ENCODE measurements at regions not wholly inside any gene's neighbourhood (a gene's known extent, or its start where the extent isn't known, plus 50 kb on each side); places are given as distances from the start of the nearest gene placed in this dataset.

DNA sequence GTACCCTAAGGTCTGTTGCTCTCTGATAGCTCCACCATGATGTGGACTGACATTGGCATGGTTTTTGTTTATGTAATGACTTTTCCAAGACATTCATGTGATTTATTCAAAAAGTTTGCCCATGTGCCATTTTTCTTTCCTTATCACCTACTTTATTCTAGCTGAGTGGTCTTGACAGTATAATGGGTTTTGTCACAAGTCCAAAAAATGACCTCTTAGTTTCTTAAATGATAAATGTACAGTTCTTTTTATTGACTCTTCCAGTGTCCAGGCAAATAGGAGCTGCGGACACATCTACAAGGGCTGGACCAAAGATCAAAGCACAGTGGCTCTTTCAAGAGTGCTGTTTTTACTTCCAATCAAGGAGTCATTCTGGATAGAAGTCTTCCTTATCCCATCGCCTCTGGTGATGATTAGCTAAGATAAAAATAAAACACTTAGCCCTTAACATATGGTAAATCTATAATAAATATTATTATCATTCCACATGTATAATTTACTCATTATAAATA is 141.4 kb downstream of the MMUT start:
- Histone ChIP-seq H4K20me1 (ENCODE audit: control insufficient read depth, insufficient read depth) (no peaks in the 10 kb centered on the region), H3K4me3 (no peak overlapping the region), H3K4me1 (ENCODE audit: control insufficient read depth, insufficient read depth, low read length) (no peaks in the 10 kb centered on the region), H3K79me2 (ENCODE audit: control insufficient read depth, insufficient read depth, low read length) (no peaks in the 10 kb centered on the region), H3K4me2 (ENCODE audit: control insufficient read depth, insufficient read depth) (no peak overlapping the region), H3K27me3 (replicated peaks in 1 of 2; ENCODE audit: control insufficient read depth in 2 of 2, insufficient read depth in 2 of 2, low read length in 1 of 2) (no peaks in the 10 kb centered on the region), H2AFZ (ENCODE audit: control insufficient read depth, low read depth, low read length) (no peak overlapping the region), H3K36me3 (ENCODE audit: control insufficient read depth in 2 of 2, insufficient read depth in 2 of 2, low read length in 1 of 2) (no peaks in the 10 kb centered on the region), H3K27ac (ENCODE audit: control insufficient read depth, insufficient read depth) (no peak overlapping the region), H3K9me3 (replicated peaks; ENCODE audit: control insufficient read depth, insufficient read depth, low read length) (no peaks in the 10 kb centered on the region), H3K9ac (ENCODE audit: control insufficient read depth, insufficient read depth, low read length) (no peak overlapping the region)
- ChIA-PET CTCF (no interaction called here), POLR2A (no interaction called here), SMC1A (ENCODE audit: uncharacterized antibody, unreplicated experiment) (no interaction called here), RAD21 (ENCODE audit: unreplicated experiment) (no interaction called here)
- in situ Hi-C loops (cut with MboI) = no loop called here
- BruUV-seq (replicated peaks) = no TSS peak
- TF ChIP-seq SMARCA5 (IDR thresholded peaks at IDR 0.05) = no peak
- no peak for TF ChIP-seq ASH2L (IDR thresholded peaks at IDR 0.05; ENCODE audit: borderline replicate concordance, low read depth)
- TF ChIP-seq HCFC1 (IDR thresholded peaks at IDR 0.05; ENCODE audit: low read length) = no peak
- TF ChIP-seq RELA (IDR thresholded peaks at IDR 0.05; ENCODE audit: borderline replicate concordance, partially characterized antibody) = no peak
- no peak for ATAC-seq
- WGBS (ENCODE audit: insufficient coverage, insufficient replicate concordance, low lambda C conversion rate, missing lambda C conversion rate) = 25% methylated on average over 2 of the region's 2 CpGs
- DNase-seq (ENCODE audit: low read depth, low spot score) = no peak
- intact Hi-C loops (cut with micrococcal nuclease; ENCODE audit: unreplicated experiment) = no loop called here
- FAIRE-seq = no peak

DNA sequence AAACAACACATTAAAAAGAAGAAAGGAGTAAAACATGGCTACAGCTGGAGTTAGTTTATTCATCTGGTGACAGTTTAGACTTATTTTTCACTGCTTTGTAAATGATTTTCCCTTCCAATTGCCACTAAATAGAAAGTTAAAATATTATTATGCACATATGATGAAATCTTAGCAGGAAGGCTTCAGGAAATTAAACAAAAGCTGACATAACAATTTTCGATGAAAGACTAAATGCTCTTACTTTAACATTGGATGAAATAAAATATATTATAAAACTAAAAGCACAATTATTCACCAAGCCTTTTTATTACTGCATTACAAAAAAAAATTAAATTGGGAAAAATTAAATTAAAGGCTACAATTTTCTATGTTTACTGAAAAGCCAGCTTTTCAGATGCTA is 158.0 kb downstream of the MMUT start:
- in situ Hi-C loops (cut with MboI) (no loop called here), intact Hi-C loops (cut with micrococcal nuclease; ENCODE audit: unreplicated experiment) (no loop called here)
- Histone ChIP-seq H3K79me2 (ENCODE audit: control insufficient read depth, insufficient read depth, low read length) (no peaks in the 10 kb centered on the region), H3K27ac (ENCODE audit: control insufficient read depth, insufficient read depth) (no peak overlapping the region), H3K4me2 (ENCODE audit: control insufficient read depth, insufficient read depth) (no peak overlapping the region), H3K4me1 (ENCODE audit: control insufficient read depth, insufficient read depth, low read length) (no peaks in the 10 kb centered on the region), H2AFZ (ENCODE audit: control insufficient read depth, low read depth, low read length) (no peak overlapping the region), H3K27me3 (replicated peaks in 1 of 2; ENCODE audit: control insufficient read depth in 2 of 2, insufficient read depth in 2 of 2, low read length in 1 of 2) (no peaks in the 10 kb centered on the region), H3K9me3 (replicated peaks; ENCODE audit: control insufficient read depth, insufficient read depth, low read length) (no peaks in the 10 kb centered on the region), H3K9ac (ENCODE audit: control insufficient read depth, insufficient read depth, low read length) (no peak overlapping the region), H3K4me3 (no peak overlapping the region), H4K20me1 (ENCODE audit: control insufficient read depth, insufficient read depth) (no peaks in the 10 kb centered on the region), H3K36me3 (ENCODE audit: control insufficient read depth in 2 of 2, insufficient read depth in 2 of 2, low read length in 1 of 2) (no peaks in the 10 kb centered on the region)
- FAIRE-seq (no peak), DNase-seq (ENCODE audit: low read depth, low spot score) (no peak), ATAC-seq (no peak)
- CTCF ChIA-PET = no interaction called here
- RAD21 ChIA-PET (ENCODE audit: unreplicated experiment) = no interaction called here
- 67% methylated on average over 1 of the region's 1 CpG for WGBS (ENCODE audit: insufficient coverage, insufficient replicate concordance, low lambda C conversion rate, missing lambda C conversion rate)
- no TSS peak for BruUV-seq (replicated peaks)
- POLR2A ChIA-PET = no interaction called here
- SMC1A ChIA-PET (ENCODE audit: uncharacterized antibody, unreplicated experiment) = interaction anchor here (1.2 kb wide), 1 partner anchor 13 kb away, joined by 3 read pairs; no protein-coding TSS in a partner anchor
- TF ChIP-seq EP300 (IDR thresholded peaks at IDR 0.05; ENCODE audit: borderline replicate concordance in 1 of 2, control insufficient read depth in 1 of 2, low read depth in 2 of 2, low read length in 2 of 2) = no peak
- TF ChIP-seq, protein P1, sequence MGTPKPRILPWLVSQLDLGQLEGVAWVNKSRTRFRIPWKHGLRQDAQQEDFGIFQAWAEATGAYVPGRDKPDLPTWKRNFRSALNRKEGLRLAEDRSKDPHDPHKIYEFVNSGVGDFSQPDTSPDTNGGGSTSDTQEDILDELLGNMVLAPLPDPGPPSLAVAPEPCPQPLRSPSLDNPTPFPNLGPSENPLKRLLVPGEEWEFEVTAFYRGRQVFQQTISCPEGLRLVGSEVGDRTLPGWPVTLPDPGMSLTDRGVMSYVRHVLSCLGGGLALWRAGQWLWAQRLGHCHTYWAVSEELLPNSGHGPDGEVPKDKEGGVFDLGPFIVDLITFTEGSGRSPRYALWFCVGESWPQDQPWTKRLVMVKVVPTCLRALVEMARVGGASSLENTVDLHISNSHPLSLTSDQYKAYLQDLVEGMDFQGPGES (IDR thresholded peaks at IDR 0.05) = no peak
- no peak for TF ChIP-seq RELA (IDR thresholded peaks at IDR 0.05; ENCODE audit: borderline replicate concordance, partially characterized antibody)
- TF ChIP-seq IRF4 (IDR thresholded peaks at IDR 0.05; ENCODE audit: low read depth, low read length) = no peak
- TF ChIP-seq NBN (IDR thresholded peaks at IDR 0.05) = no peak
- TF ChIP-seq, protein P2, sequence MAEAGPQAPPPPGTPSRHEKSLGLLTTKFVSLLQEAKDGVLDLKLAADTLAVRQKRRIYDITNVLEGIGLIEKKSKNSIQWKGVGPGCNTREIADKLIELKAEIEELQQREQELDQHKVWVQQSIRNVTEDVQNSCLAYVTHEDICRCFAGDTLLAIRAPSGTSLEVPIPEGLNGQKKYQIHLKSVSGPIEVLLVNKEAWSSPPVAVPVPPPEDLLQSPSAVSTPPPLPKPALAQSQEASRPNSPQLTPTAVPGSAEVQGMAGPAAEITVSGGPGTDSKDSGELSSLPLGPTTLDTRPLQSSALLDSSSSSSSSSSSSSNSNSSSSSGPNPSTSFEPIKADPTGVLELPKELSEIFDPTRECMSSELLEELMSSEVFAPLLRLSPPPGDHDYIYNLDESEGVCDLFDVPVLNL (IDR thresholded peaks at IDR 0.05; ENCODE audit: low read depth, low read length) = no peak
- no peak for TF ChIP-seq ZNF384 (IDR thresholded peaks at IDR 0.05; ENCODE audit: borderline replicate concordance, low read depth, low read length)
- no peak for TF ChIP-seq PML (IDR thresholded peaks at IDR 0.05; ENCODE audit: low read length)
- TF ChIP-seq ZNF24 (IDR thresholded peaks at IDR 0.05) = no peak
- TF ChIP-seq JUNB (IDR thresholded peaks at IDR 0.05) = no peak

Data from GM12878 (cell line).